OCI-LY7 (cell line): ENCODE measurements at regions not wholly inside any gene's neighbourhood (a gene's known extent, or its start where the extent isn't known, plus 50 kb on each side); places are given as distances from the start of the nearest gene placed in this dataset.

ENCODE experiments used
- BruUV-seq: library from RNA; stranded (reverse); fragments of 400-500 nt; replicated peaks from 2 replicates; lab custom pipeline; 2021; lab: Mats Ljungman, UMichigan
- CTCF ChIA-PET: fragments of 300-600 bp; sonication (Branson Sonifier 250); formaldehyde crosslinking; loops from one replicate; lab custom pipeline; 2022; ENCODE audit warnings: antibody characterized with exemption; ENCODE audit not compliant: unreplicated experiment; lab: Charles Lee
- POLR2A ChIA-PET: fragments of 300-600 bp; sonication (Branson Sonifier 250); formaldehyde crosslinking; loops from one replicate; lab custom pipeline; 2022; ENCODE audit warnings: antibody characterized with exemption; lab: Charles Lee
- DNase-seq: peaks from one replicate; pipeline ENCODE4 v3.0.0-alpha.2; 2015; ENCODE audit warnings: low spot score
- H2AFZ ChIP-seq: fragments of 200-600 bp; sonication (generic), shearing (Covaris generic); 2 replicates; pipeline ENCODE4 v1.6.1; 2014; ENCODE audit warnings: mild to moderate bottlenecking, antibody characterized with exemption, low read length, moderate library complexity
- H3K27ac ChIP-seq: fragments of 200-600 bp; sonication (generic); 2 replicates; pipeline ENCODE4 v1.5.1; 2014; ENCODE audit warnings: mixed run types, low read depth, mild to moderate bottlenecking, moderate library complexity, low read length, inconsistent platforms; ENCODE audit not compliant: poor library complexity, severe bottlenecking
- H3K36me3 ChIP-seq: fragments of 200-600 bp; sonication (generic); 2 replicates; pipeline ENCODE4 v1.6.1; 2014; ENCODE audit warnings: mild to moderate bottlenecking, antibody characterized with exemption, low read length, moderate library complexity, mixed read lengths; ENCODE audit not compliant: insufficient read depth
- H3K4me1 ChIP-seq: fragments of 200-600 bp; sonication (generic); 2 replicates; pipeline ENCODE4 v1.5.1; 2014; ENCODE audit warnings: mild to moderate bottlenecking, low read length; ENCODE audit not compliant: insufficient read depth, poor library complexity, severe bottlenecking
- H3K4me2 ChIP-seq: fragments of 200-600 bp; sonication (generic); 2 replicates; pipeline ENCODE4 v1.6.1; 2014; ENCODE audit warnings: mild to moderate bottlenecking, low read length
- H3K4me3 ChIP-seq: fragments of 200-600 bp; sonication (generic); 2 replicates; pipeline ENCODE4 v1.5.1; 2014; ENCODE audit warnings: mild to moderate bottlenecking, low read depth, low read length; ENCODE audit not compliant: poor library complexity, severe bottlenecking
- H3K79me2 ChIP-seq: fragments of 200-600 bp; sonication (generic); 2 replicates; pipeline ENCODE4 v1.6.1; 2016; ENCODE audit warnings: low read depth, mild to moderate bottlenecking, low read length, moderate library complexity, mixed read lengths; ENCODE audit not compliant: insufficient read depth
- H3K9me2 ChIP-seq: fragments of 200-600 bp; sonication (generic); 2 replicates; pipeline ENCODE4 v1.6.1; 2016; ENCODE audit warnings: mild to moderate bottlenecking, low read length, mixed read lengths; ENCODE audit not compliant: insufficient read depth
- H3K9me3 ChIP-seq: fragments of 200-600 bp; sonication (generic); 2 replicates; pipeline ENCODE4 v1.6.1; 2014; ENCODE audit warnings: mild to moderate bottlenecking, mixed run types, low read length, mixed read lengths
- H4K20me1 ChIP-seq: fragments of 200-600 bp; sonication (generic); 2 replicates; pipeline ENCODE4 v1.6.1; 2014; ENCODE audit warnings: mild to moderate bottlenecking, antibody characterized with exemption, low read length, moderate library complexity, mixed read lengths; ENCODE audit not compliant: insufficient read depth
- CTCF ChIP-seq: fragments of 200-600 bp; sonication (generic); conservative IDR thresholded peaks from 2 replicates; pipeline ENCODE4 v1.5.1; 2014; ENCODE audit warnings: mild to moderate bottlenecking, antibody characterized with exemption, low read length, moderate library complexity, mixed read lengths
- EZH2phosphoT487 ChIP-seq: fragments of 200-600 bp; sonication (generic); IDR thresholded peaks from 2 replicates; pipeline ENCODE4 v1.6.1; 2018; ENCODE audit warnings: low read depth, borderline replicate concordance, mild to moderate bottlenecking, mixed run types, antibody characterized with exemption, low read length, moderate library complexity, mixed read lengths
- intact Hi-C: fragments of 100-400 bp; cut with micrococcal nuclease; formaldehyde crosslinking; loops from one replicate; pipeline ENCODE4 v1.10.0; 2022; ENCODE audit not compliant: unreplicated experiment

- ChIA-PET POLR2A (interaction anchor here (0.7 kb wide), 1 partner anchor 9 kb away, joined by 7 read pairs; no protein-coding TSS in a partner anchor), CTCF (no interaction called here)
- intact Hi-C loops = no loop called here
- no TSS peak for BruUV-seq
- Histone ChIP-seq H3K4me3 (no peak overlapping the region), H3K27ac (no peak overlapping the region), H3K9me3 (no peaks in the 10 kb centered on the region), H2AFZ (no peak overlapping the region), H3K4me1 (no peaks in the 10 kb centered on the region), H4K20me1 (no peaks in the 10 kb centered on the region), H3K79me2 (no peaks in the 10 kb centered on the region), H3K4me2 (no peak overlapping the region), H3K36me3 (no peaks in the 10 kb centered on the region), H3K9me2 (no peaks in the 10 kb centered on the region)
- TF ChIP-seq EZH2phosphoT487 = no peak
- no peak for TF ChIP-seq CTCF
- no peak for DNase-seq
These were observed 66.5 kb upstream of the KTN1 start for GRCh38 chr14:55513491-55513890.

- no TSS peak for BruUV-seq
- Histone ChIP-seq H3K9me3 (no peaks in the 10 kb centered on the region), H3K36me3 (no peaks in the 10 kb centered on the region), H3K4me1 (no peaks in the 10 kb centered on the region), H3K4me3 (no peak overlapping the region), H3K4me2 (no peak overlapping the region), H4K20me1 (no peaks in the 10 kb centered on the region), H3K9me2 (no peaks in the 10 kb centered on the region), H2AFZ (no peak overlapping the region), H3K79me2 (no peaks in the 10 kb centered on the region), H3K27ac (no peak overlapping the region)
- CTCF ChIA-PET = no interaction called here
- POLR2A ChIA-PET = no interaction called here
- no peak for TF ChIP-seq CTCF
- no peak for TF ChIP-seq EZH2phosphoT487
- intact Hi-C loops = no loop called here
- no peak for DNase-seq
These were observed 65.1 kb upstream of the KTN1 start for GRCh38 chr14:55514819-55515490.

GRCh38 chr14:55516776-55517175, 63.2 kb upstream of the KTN1 start:
- ChIA-PET POLR2A (no interaction called here), CTCF (no interaction called here)
- H3K36me3 ChIP-seq = no peaks in the 10 kb centered on the region
- H3K4me1 ChIP-seq = no peaks in the 10 kb centered on the region
- H3K9me3 ChIP-seq = no peaks in the 10 kb centered on the region
- H3K4me3 ChIP-seq = no peak overlapping the region
- no peaks in the 10 kb centered on the region for H3K79me2 ChIP-seq
- H3K27ac ChIP-seq = no peak overlapping the region
- no peaks in the 10 kb centered on the region for H4K20me1 ChIP-seq
- H2AFZ ChIP-seq = no peak overlapping the region
- intact Hi-C loops = no loop called here
- no peaks in the 10 kb centered on the region for H3K9me2 ChIP-seq
- DNase-seq = no peak
- H3K4me2 ChIP-seq = no peak overlapping the region
- no TSS peak for BruUV-seq
- TF ChIP-seq CTCF = no peak
- TF ChIP-seq EZH2phosphoT487 = no peak
